ENCODE measurements at regions not wholly inside any gene's neighbourhood (a gene's known extent, or its start where the extent isn't known, plus 50 kb on each side); places are given as distances from the start of the nearest gene placed in this dataset.

DNA sequence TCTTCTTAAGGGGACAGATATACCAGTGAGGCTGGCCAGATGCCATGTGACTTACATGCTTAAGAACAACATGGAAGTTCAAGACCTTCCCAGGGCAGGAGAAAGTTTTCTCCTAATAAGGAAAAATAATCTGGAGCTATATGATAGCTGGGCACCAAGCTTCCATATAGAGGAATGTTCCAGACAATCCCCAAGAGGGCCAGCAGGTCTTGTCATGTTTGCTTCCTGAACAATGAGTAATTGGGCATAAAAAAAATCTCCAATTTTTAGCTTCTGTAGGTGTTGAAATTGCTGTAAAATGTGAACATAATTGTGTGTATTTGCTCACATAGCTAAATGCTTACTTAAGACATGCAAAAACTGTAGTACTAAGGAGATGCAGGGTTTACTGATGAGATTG lies 809.5 kb upstream of the PIK3C3 start:
- DNase-seq (ENCODE audit: low spot score), result no peak

GRCh38 chr18:41144441-41144840 lies 810.6 kb upstream of the PIK3C3 start:
- DNase-seq (ENCODE audit: low spot score), result no peak

DNA sequence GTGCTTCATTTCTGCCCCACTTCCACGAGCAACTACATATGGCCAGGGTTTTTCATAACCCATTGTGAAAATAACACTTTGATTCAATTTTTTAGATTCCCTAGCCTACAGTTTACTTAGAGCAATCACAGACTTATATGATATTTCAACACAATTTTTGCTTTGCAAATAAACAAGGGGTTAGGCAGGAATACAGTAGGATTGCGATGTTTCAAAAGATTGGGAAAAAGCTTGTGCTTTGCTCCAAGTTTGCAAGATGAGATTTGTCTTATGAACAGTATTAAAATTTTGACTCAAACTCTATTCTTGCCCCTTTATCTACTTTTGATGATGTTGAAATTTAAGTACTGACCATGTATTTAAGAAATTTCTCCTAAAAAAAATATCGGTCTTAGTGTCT lies 814.5 kb upstream of the PIK3C3 start:
- DNase-seq (ENCODE audit: low spot score), result no peak

DNA sequence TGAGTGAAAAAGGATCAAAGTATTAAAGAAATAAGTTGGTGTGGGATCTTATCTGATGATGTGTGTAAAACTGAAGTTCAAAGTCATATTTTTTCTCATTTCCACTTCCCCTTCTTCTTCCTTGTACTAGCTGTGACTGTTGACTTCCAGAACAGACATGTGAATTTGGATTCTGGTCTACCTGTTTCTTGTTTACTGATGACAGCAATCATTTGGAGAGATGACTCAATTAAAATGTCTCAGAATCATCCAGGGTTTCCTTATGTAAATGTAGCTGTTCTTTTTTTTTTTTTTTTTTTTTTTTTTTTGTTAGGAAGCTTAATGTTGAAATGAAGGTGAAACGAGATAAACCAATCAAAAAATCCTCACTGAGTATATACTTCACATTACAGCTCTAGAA lies 819.9 kb upstream of the PIK3C3 start:
- DNase-seq (ENCODE audit: low spot score), result no peak

- no peak for DNase-seq (ENCODE audit: low spot score)
Observed at GRCh38 chr18:41134426-41134825, 820.6 kb upstream of the PIK3C3 start.

GRCh38 chr18:41131050-41131449 lies 824.0 kb upstream of the PIK3C3 start:
- no peak for DNase-seq (ENCODE audit: low spot score)

- no peak for DNase-seq (ENCODE audit: low spot score)
Observed at GRCh38 chr18:41128545-41128944, 826.5 kb upstream of the PIK3C3 start.

- DNase-seq (ENCODE audit: low spot score), result no peak
Observed at GRCh38 chr18:41128126-41128525, 826.9 kb upstream of the PIK3C3 start.

DNA sequence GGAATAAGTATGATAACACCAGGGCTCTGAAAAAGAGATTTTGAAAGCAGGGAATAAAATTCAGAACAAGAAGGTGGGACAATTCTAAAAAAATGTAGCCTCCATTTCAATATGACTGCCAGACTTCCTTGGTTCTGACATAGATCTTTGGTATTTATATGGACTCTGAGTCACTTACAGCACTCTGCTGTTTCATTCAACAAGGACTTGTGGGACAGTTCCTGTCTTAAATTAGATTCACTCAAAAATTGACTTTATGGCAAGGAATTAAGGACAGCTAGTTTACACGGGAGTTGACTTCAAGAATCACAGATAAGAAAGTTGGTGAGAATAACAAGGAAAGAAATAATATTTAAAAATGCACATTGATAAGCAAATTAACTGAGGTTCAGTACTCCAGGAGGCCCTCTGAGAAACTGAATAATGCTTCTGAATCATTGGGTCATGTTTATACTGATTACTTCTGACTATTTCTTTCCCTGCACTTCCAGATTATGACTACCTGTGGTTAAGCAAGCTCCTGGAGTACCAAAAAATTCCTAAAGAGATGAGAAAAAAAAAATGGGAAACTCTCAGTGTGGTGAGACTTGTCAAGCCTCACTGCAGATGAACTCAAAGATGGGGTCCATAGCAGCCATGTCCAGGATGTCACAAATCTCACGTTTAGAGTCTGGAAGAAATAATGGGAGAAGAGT lies 828.3 kb upstream of the PIK3C3 start:
- DNase-seq (ENCODE audit: low spot score), result no peak

DNA sequence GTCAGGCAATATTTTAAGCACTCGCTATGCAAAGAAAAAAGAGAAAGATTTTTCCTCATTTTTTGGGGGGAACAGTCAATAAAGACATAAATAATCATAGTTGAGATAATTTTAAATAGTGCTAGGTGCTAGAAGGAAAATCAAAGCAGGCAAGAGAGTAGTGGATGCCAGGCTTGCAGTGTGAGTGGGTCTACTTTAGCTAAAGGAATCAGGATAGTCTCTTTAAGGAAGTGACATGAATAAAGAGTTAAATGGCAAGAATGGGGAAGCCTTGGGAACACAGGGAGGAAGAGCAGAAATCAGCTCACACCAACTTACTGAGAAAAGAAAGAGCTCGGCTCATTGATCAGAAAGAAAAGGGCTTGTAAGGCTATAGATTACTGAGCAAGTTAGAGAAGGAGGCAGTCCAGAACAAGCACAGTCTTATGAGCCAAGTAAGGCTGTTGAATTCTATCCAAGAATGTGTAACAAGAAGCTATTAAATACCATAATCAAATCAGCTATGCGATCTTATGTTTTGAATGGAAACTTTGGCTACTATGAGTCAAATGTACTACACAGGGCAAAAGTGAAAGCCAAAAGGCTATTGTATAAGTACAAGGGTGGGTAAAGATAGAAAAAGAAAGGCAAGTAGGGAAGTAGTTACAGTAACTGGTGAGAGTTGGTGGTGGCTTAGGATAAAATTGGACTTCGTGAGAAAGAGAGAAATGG lies 833.8 kb upstream of the PIK3C3 start:
- no peak for DNase-seq (ENCODE audit: low spot score)

DNA sequence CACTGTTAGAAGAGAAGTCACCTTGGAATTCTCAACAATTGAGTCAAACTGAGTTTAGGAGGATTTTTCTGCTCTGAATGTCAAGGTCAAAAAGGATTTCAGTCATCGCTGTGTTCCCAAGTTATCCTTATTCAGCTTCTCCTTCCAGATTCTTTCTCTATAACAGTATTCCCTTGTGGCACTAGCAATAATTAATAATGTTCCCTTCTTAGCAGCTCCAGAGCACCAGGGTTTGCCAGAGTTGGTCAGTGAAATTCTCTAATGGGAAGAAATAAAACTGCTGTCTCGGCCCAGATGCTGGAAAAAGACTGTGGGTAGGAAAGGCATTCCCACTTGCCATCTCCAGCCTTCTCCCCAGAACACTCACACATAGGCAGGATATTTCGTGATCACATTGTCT lies 836.0 kb upstream of the PIK3C3 start:
- DNase-seq (ENCODE audit: low spot score), result no peak

GRCh38 chr18:41113885-41114482 lies 841.0 kb upstream of the PIK3C3 start:
- DNase-seq (ENCODE audit: low spot score), result no peak

DNA sequence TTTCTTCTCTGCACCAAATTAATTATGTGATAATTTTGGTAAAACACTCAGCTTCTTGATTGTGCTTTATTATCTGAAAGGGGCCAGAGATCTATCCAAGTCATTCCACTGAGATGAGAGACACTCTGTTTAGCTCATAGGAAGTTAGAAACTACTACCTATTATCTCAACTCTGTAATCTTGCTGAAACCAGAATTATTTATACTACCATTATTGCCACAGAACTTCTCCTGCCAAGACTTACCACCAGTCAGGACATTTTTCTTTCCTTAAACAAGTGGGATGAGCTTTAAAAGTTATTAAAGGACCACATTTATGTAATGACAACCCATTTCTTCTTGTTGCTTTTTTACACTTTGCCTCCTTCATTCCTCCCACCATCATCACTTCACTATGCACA lies 855.6 kb upstream of the PIK3C3 start:
- no peak for DNase-seq (ENCODE audit: low spot score)

DNA sequence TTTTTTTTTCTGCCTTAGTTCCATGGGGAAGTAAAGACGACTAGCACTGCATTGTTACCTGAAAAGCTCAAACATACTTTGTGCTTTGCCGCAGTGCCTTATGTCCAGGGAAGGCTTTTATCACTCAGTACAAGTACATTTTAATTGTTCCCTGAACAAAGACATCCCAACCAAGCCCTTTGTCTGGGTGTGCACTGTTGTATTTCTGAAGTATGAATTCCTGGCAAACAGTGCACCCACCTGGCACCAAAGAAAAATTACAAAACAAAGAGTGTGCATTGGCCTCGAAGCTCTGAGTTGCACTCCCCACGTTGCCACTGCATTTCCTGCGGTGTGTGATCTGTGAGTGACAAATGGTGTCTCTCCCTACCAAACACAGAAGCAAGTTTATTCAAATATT lies 858.5 kb upstream of the PIK3C3 start:
- no peak for DNase-seq (ENCODE audit: low spot score)

DNA sequence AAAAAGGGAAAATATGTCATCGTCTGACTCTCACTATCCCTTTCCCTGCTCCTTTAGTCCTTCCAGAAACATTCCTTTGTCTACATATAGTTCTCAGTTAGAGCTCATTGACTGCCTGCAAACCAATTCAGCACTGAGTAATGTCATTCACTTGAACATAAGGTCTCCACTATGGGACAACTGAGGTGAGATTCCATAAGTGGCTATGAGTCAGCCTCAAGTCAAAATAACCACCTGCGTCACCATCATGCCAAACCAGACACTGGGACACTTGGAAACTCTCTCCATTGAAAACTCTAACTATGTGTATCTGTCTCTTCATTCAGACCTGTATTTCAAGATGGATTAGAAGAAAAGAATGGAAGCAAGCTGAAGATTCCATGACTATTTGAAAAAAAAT lies 878.0 kb upstream of the PIK3C3 start:
- DNase-seq (ENCODE audit: low spot score), result no peak

- DNase-seq (ENCODE audit: low spot score), result no peak
Observed at GRCh38 chr18:41075212-41075611, 879.8 kb upstream of the PIK3C3 start.

DNA sequence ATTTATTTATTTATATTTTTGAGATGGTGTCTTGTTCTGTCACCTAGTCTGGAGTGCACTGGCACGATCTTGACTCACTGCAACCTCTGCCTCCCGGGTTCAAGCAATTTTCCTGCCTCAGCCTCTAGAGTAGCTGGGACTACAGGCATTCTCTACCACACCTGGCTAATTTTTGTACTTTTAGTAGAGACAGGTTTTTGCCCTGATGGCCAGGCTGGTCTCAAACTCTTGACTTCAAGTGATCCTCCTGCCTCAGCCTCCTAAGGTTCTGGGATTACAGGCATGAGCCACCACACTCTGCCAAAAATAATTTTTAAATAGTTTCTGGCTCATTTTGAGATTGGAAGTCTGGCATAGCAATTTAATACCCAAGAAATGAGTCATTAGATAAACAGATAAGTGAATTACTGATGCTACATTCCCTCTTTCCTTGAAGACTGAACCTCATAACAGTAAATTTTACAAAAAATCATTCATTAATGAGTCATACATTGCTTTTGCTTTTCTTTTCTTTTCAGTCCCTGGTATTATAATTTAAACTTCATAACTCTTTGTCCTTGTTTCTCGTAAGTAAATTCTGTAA lies 881.6 kb upstream of the PIK3C3 start:
- DNase-seq (ENCODE audit: low spot score), result no peak

DNA sequence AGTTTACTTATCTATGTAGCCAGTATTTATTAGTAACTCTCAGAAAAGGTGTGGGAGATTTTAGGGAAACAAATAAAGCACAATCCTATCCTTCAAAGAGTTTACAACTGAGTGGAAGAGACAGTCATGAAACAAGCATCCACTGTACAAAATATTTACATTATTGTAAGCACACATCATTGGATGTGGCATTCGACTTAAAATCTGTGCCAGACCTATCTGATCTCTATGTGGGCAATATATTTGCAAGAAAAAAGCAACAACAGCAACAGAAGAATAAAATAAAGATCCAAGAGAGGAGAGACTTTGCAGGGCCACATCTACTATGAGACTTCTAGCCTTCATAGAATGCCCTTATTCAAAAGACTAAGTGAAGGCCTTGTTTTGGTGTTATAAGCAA lies 882.1 kb upstream of the PIK3C3 start:
- no peak for DNase-seq (ENCODE audit: low spot score)

GRCh38 chr18:41071826-41072225 lies 883.2 kb upstream of the PIK3C3 start:
- no peak for DNase-seq (ENCODE audit: low spot score)

- DNase-seq (ENCODE audit: low spot score), result no peak
Observed at GRCh38 chr18:41069167-41069566, 885.9 kb upstream of the PIK3C3 start.

GRCh38 chr18:41064916-41065315 lies 890.1 kb upstream of the PIK3C3 start:
- no peak for DNase-seq (ENCODE audit: low spot score)

DNA sequence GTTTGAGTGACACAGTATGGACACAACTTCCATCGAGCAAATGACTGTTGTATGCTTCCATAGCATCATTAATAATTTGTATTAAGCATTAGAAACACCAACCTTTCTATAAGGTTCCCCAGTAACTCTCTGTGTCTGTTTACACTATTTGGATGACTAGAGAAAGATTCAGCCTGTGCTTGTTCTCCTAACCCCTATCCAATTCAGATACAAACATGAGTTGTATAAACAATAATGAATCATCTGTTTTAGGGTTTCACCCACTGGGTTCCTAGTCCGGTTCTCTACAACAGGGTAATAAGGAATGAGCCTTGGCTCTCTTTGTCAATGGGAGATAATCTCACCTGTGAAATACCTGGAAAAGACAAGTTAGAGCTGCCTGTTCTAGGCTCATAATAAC lies 894.1 kb upstream of the PIK3C3 start:
- no peak for DNase-seq (ENCODE audit: low spot score)

DNA sequence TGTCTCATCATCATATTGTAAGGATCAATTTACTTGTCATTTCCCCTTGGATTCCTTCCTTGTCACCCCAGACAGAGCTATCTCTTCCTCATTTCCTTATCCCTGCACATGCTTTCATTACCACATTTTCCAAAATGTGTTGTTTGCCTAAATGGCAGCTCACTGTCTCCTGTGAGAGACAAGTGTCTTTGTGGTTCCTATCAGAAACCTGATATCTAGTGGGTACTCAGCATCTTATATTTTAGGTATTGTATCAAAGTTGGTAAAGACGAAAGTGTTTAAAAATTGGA lies 896.0 kb upstream of the PIK3C3 start:
- DNase-seq (ENCODE audit: low spot score), result no peak

All from HT-29 (cell line).